Erythroblast (primary cell): ENCODE measurements at regions not wholly inside any gene's neighbourhood (a gene's known extent, or its start where the extent isn't known, plus 50 kb on each side); places are given as distances from the start of the nearest gene placed in this dataset.

Experiments used
- GATA1 ChIP-seq: IDR thresholded peaks from 2 replicates; pipeline ENCODE4 v1.6.1; 2011; ENCODE audit warnings: low read depth, mild to moderate bottlenecking, control low read depth, low read length, moderate library complexity
- POLR2A ChIP-seq: IDR thresholded peaks from 2 replicates; pipeline ENCODE4 v1.6.1; 2011; ENCODE audit warnings: mild to moderate bottlenecking, low read length

GRCh38 chr5:97922776-97923175 lies 739.7 kb upstream of the RIOK2 start:
- TF ChIP-seq POLR2A (no peak), GATA1 (no peak)
